HG02610 (cell line): ENCODE measurements at regions not wholly inside any gene's neighbourhood (a gene's known extent, or its start where the extent isn't known, plus 50 kb on each side); places are given as distances from the start of the nearest gene placed in this dataset.

ENCODE experiments used
- ATAC-seq: cut with Tn5 transposase; IDR thresholded peaks from one replicate; pipeline ENCODE4 v1.9.1; 2021; ENCODE audit warnings: mild to moderate bottlenecking, moderate library complexity; ENCODE audit not compliant: unreplicated experiment

DNA sequence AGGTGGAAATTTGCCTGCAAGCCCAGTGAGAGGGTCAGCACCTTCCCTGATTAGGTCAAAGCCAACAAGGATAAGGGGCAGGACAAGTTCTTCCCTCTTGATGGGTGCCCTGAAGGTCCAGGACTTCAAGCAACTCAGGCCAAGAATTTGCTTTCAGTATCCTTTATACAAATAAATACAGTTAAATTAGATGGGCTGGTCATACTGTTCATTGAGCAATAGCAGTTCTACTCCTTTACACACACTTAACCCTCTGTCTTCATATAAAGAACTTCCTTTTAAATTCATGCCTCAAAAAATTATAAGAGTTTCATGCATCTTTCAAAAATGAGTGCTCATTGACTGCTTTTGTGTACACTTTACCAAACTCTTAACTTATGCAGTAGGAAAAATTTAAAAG is 392.0 kb downstream of the SPRY1 start:
- no peak for ATAC-seq

- no peak for ATAC-seq
Observed at GRCh38 chr4:123790681-123791080, 394.1 kb downstream of the SPRY1 start.

- no peak for ATAC-seq
Observed at GRCh38 chr4:123802082-123802645, 405.6 kb downstream of the SPRY1 start.

- ATAC-seq = no peak
Observed at GRCh38 chr4:123802933-123803332, 406.3 kb downstream of the SPRY1 start.

GRCh38 chr4:123804196-123804721 is 407.7 kb downstream of the SPRY1 start:
- no peak for ATAC-seq

- no peak for ATAC-seq
Observed at GRCh38 chr4:123806056-123806455, 409.5 kb downstream of the SPRY1 start.

DNA sequence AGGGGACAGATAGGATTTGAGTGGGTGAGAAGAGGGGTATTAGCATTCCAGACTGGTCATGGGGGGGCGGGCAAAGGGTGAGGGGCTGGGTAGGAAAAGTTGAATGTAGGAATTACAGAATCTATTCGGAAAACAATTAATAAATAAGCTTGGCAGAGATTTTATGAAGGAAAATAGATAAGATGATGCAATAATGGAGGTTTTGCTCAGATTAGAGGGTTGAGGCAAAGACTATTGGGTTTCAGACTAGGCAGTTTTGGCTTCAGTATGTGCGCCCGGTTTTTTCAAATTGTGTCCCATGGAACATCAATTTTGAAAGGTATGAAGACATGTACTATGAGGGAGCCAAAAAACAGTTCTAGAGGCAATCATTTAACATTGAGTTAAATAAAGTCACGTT is 410.6 kb downstream of the SPRY1 start:
- ATAC-seq = no peak

GRCh38 chr4:123807866-123808265 is 411.3 kb downstream of the SPRY1 start:
- ATAC-seq = no peak

DNA sequence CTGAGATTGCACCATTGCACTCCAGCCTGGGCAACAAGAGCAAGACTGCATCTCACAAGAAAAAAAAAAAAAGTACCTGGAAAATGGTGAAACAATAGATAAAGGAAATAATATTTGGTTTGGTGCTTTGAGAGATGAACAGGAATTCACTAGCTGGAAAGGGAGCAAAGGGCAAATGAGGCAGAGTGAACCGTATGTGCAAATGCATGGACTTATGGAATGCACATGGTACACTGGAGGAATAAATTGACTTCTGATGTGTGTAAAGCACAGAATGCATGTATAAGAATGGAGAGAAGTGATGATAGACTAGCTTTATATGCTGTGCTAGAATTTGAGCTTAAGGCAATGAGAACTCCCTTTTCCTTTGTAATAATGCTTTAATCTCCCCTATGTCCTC is 413.3 kb downstream of the SPRY1 start:
- ATAC-seq = no peak

GRCh38 chr4:123812066-123812390 is 415.4 kb downstream of the SPRY1 start:
- ATAC-seq = no peak

- ATAC-seq = no peak
Observed at GRCh38 chr4:123813901-123814300, 417.3 kb downstream of the SPRY1 start.

- ATAC-seq = no peak
Observed at GRCh38 chr4:123816462-123816861, 419.9 kb downstream of the SPRY1 start.

DNA sequence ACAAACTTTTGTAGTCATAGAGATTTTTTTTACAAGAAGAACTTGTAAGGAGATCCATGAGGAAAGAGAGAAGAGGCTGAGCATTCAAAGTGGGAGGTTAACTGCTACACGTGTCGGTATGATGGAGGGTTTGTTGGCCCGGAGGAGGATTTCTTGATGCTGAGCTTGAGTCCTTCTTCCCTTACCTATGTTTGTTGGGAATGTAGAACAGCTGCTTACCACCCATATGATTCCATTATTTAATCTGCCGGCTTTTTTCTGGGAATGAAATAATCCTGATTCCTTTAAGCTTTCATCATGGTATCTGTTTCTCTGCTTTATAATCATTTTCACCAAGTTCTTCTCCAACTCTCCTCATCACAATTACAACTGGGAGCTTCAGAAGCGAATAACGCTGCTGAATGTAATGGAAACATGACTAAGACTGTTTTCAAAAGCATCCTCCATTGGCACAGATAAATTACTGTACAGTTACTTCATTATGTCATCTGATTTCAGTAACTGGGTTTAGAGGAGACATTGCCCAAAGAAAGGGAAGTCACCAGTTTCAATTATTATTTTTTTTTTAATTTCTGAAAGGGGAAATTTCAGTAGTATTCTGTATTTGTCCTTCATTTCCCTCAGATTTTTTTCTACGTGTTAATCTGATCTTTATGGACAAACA is 420.6 kb downstream of the SPRY1 start:
- ATAC-seq = no peak

DNA sequence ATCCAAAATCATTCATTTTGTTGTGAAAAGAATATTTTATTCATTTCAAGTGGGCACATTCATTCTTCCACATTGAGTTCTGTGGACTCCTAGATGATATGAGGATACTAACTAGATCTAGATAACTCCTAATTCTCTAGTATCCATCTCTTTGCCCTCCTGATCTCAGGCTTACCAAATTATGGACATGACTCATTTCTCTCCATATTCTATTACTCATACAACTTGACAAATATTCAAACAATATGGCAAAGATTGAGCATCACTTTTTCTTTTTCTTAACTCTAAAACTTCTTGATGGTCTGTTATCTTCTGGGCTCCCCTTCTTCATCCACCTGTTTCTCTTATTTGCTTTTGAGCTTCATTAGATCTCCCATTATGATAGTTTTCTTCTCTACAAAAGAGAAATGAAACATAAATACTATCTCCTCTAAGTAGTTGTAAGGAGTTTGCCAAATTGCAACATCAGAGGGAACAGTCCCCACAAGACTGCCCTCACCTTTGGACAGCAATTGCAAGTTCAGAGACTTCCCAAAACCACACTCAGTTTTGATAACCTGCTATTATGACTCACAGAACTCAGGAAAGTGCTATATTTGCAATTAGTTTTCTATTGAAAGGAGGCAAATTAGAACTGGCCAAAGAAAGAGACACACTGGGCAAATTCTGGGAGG is 422.9 kb downstream of the SPRY1 start:
- no peak for ATAC-seq

- ATAC-seq = no peak
Observed at GRCh38 chr4:123821861-123822260, 425.3 kb downstream of the SPRY1 start.

- ATAC-seq = no peak
Observed at GRCh38 chr4:123822353-123822752, 425.8 kb downstream of the SPRY1 start.

GRCh38 chr4:123823244-123823643 is 426.6 kb downstream of the SPRY1 start:
- no peak for ATAC-seq

DNA sequence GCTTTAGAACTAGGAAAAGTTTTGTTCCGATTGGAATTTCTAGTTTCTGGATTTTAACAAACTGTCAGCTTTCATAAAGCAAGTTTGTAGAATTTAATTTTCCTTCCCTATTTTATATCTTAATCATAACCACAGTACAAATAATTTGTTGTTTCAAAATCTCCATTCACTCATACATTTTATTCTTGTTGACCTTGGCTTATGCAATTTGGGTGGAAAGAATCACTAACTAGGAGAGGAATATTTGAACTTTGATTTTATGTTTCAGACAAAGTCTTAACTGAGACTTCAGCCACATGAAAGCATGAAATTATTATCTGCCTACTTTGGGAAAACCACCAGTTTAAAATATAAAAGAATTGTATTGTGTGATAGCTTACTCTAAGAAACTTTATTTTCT is 427.9 kb downstream of the SPRY1 start:
- ATAC-seq = no peak

DNA sequence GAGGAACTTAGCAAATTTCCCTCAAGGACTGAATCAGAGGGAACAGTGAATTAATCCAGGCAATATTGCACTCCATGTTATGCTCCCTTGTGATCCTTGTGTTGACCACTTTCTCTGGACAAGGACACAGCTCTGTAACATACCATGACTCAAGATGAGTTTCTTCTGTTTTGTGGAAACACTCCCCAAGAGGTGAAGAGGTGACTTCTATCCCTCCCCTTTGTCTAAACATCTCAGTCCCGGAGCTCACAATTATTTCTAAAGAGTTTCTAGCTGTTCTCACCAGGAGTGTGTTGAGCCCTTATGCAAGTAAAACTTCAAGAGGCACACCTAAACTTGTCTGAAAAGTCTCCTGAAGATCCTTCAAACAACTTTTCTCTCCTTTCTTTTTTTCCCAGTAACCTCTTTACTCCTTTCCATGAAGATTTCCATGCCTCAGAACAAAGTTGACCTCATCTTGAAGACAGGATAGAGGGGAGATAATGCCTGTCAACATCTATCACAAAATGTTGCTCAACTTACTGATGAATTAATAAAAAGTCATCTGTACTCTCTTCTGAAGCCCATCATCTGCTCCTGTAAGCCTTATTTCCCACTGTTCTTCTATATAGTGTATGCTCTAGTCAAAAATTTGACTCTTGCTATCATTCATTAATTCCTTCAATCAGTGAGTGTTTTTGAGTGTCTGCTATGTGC is 429.1 kb downstream of the SPRY1 start:
- ATAC-seq = no peak

DNA sequence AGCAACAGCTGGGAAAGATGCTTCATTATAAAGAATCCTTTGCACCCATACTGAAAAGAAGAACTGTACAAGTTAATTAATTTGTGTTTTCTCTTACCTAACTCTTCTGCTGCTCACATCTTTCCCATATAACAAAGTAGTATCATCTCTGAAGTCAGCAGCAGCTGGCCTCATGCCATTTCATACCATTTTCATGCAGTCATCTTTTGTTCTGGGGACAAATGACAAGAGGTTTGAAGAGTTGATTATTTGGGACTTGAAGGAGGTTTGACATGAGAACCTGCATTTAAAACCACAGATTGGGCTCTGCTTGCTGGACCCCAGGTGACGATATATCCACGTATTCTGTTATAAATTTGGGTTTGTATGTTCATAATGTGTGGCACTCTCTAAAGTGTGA is 430.3 kb downstream of the SPRY1 start:
- no peak for ATAC-seq

DNA sequence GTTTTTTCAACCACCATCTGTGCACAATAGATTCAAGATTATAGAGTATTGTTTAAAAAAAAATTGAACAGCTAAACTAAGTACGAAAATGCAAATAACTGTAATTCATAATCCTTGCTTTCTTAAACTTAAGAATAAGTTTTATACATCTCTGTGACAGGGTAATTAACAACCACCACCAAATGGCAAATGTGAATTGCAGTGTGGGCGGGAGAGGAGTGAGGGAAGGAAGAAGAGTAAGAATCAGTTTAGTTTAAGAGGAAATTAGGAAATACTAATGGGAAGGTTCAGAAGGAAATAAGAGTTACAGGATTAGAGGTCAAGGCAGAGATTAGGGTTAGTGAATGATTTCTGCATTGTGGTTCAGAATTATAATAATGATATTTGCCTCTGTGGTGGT is 430.9 kb downstream of the SPRY1 start:
- no peak for ATAC-seq

DNA sequence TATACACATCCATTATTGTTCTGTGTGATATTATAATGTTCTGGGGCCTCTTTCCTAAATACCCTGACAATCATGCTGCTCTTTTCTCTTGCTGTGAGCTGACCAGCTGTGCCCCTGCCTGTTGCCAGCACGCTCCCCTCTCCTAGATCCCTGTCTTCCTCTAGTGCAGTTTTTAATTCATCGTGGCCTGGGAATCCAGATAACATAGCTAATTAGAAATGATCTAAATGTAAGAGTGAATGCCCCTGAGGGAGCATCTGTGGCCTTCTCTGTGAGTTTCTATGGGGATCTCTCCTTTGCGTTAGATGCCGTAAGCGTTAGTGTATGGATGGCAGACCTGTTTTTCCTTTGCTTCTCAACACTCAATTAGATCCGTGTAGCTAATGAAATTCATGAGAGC is 434.3 kb downstream of the SPRY1 start:
- ATAC-seq = no peak
